Osteoblast (primary cell): ENCODE measurements at regions not wholly inside any gene's neighbourhood (a gene's known extent, or its start where the extent isn't known, plus 50 kb on each side); places are given as distances from the start of the nearest gene placed in this dataset.
A peak's percentile ranks its signal among the peaks of the same experiment; 100 is the strongest.

ENCODE experiments used
- DNase-seq: peaks from one replicate; pipeline ENCODE4 v3.0.0; 2011; ENCODE audit warnings: low spot score, mixed read lengths; ENCODE audit not compliant: insufficient read length; ENCODE audit errors: missing footprints
- H2AFZ ChIP-seq: 2 replicates; pipeline ENCODE4 v1.6.0; 2011; ENCODE audit warnings: mild to moderate bottlenecking, low read length
- H3K27ac ChIP-seq: 2 replicates; pipeline ENCODE4 v1.5.1; 2011; ENCODE audit warnings: mild to moderate bottlenecking, low read depth, low read length, moderate library complexity
- H3K27me3 ChIP-seq: 2 replicates; pipeline ENCODE4 v1.6.0; 2012; ENCODE audit warnings: mild to moderate bottlenecking, control low read depth, inconsistent platforms, low read length, moderate library complexity; ENCODE audit not compliant: insufficient read depth
- H3K36me3 ChIP-seq: 2 replicates; pipeline ENCODE4 v1.5.1; 2011; ENCODE audit warnings: mild to moderate bottlenecking, low read length, control low read depth, moderate library complexity; ENCODE audit not compliant: insufficient read depth
- H3K4me1 ChIP-seq: 2 replicates; pipeline ENCODE4 v1.5.1; 2011; ENCODE audit warnings: mild to moderate bottlenecking, low read length, control low read depth, moderate library complexity; ENCODE audit not compliant: insufficient read depth
- H3K4me2 ChIP-seq: 2 replicates; pipeline ENCODE4 v1.6.0; 2011; ENCODE audit warnings: mild to moderate bottlenecking, low read length; ENCODE audit not compliant: insufficient read depth
- H3K4me3 ChIP-seq: fragments of 200-600 bp; sonication (generic); 3 replicates; pipeline ENCODE4 v1.5.1; 2012; ENCODE audit warnings: mild to moderate bottlenecking, low read length, inconsistent platforms; ENCODE audit not compliant: insufficient read depth
- H3K79me2 ChIP-seq: 2 replicates; pipeline ENCODE4 v1.6.0; 2012; ENCODE audit warnings: mild to moderate bottlenecking, low read length, control low read depth, inconsistent platforms; ENCODE audit not compliant: insufficient read depth
- H3K9me3 ChIP-seq: 2 replicates; pipeline ENCODE4 v1.5.1; 2011; ENCODE audit warnings: low read depth, low read length, control low read depth
- H4K20me1 ChIP-seq: 2 replicates; pipeline ENCODE4 v1.6.0; 2012; ENCODE audit warnings: mild to moderate bottlenecking, low read length, control low read depth; ENCODE audit not compliant: insufficient read depth
- CTCF ChIP-seq: IDR thresholded peaks from 2 replicates; pipeline ENCODE4 v1.5.1; 2011; ENCODE audit warnings: mild to moderate bottlenecking, low read depth, low read length, moderate library complexity; ENCODE audit errors: extremely low read depth

- Histone ChIP-seq H3K4me3 (no peak overlapping the region), H4K20me1 (no peaks in the 10 kb centered on the region), H3K79me2 (no peaks in the 10 kb centered on the region), H3K9me3 (no peaks in the 10 kb centered on the region), H2AFZ (no peak overlapping the region), H3K36me3 (no peaks in the 10 kb centered on the region), H3K27ac (no peak overlapping the region), H3K4me1 (no peaks in the 10 kb centered on the region), H3K27me3 (no peaks in the 10 kb centered on the region), H3K4me2 (no peak overlapping the region)
- no peak for TF ChIP-seq CTCF
- no peak for DNase-seq
These were observed 56.0 kb upstream of the LRAT start for GRCh38 chr4:154687840-154688239.

GRCh38 chr4:154691229-154691628 lies 52.6 kb upstream of the LRAT start:
- no peak for TF ChIP-seq CTCF
- no peak for DNase-seq

GRCh38 chr4:154692304-154692818 lies 51.4 kb upstream of the LRAT start:
- no peak overlapping the region for H2AFZ ChIP-seq
- peak; percentile 26 for DNase-seq
- no peak overlapping the region for H3K4me2 ChIP-seq
- H3K4me3 ChIP-seq, result no peak overlapping the region
- no peaks in the 10 kb centered on the region for H3K36me3 ChIP-seq
- H3K4me1 ChIP-seq, result no peaks in the 10 kb centered on the region
- H3K9me3 ChIP-seq, result no peaks in the 10 kb centered on the region
- no peaks in the 10 kb centered on the region for H3K27me3 ChIP-seq
- H4K20me1 ChIP-seq, result no peaks in the 10 kb centered on the region
- TF ChIP-seq CTCF, result no peak
- no peaks in the 10 kb centered on the region for H3K79me2 ChIP-seq
- H3K27ac ChIP-seq, result no peak overlapping the region

More at GRCh38 chr4:154691229-154691628, 52.6 kb upstream of the LRAT start:
- no peak overlapping the region for H3K4me2 ChIP-seq
- no peaks in the 10 kb centered on the region for H3K79me2 ChIP-seq
- no peaks in the 10 kb centered on the region for H3K36me3 ChIP-seq
- H3K4me3 ChIP-seq, result no peak overlapping the region
- no peak overlapping the region for H3K27ac ChIP-seq
- H3K4me1 ChIP-seq, result no peaks in the 10 kb centered on the region
- H2AFZ ChIP-seq, result no peak overlapping the region
- no peaks in the 10 kb centered on the region for H3K9me3 ChIP-seq
- no peaks in the 10 kb centered on the region for H4K20me1 ChIP-seq
- H3K27me3 ChIP-seq, result no peaks in the 10 kb centered on the region
